UCSD-AML1 (cell line): ENCODE measurements at regions not wholly inside any gene's neighbourhood (a gene's known extent, or its start where the extent isn't known, plus 50 kb on each side); places are given as distances from the start of the nearest gene placed in this dataset.
"Not testable (repeated sequence)": the region's sequence is repeated elsewhere in the genome, so short reads cannot be mapped to it uniquely, and the experiment has no call there.

Experiments
- DNase-seq: peaks from one replicate; lab custom pipeline; 2025; ENCODE audit not compliant: unreplicated experiment; lab: John Stamatoyannopoulos, UW

- no peak for DNase-seq
Observed at GRCh38 chr10:29189256-29189655, 99.6 kb upstream of the LYZL1 start.

- DNase-seq: peak; percentile 49
Observed at GRCh38 chr10:29191674-29192073, 97.2 kb upstream of the LYZL1 start.

- no peak for DNase-seq
Observed at GRCh38 chr10:29199339-29199738, 89.5 kb upstream of the LYZL1 start.

- DNase-seq: no peak
Observed at GRCh38 chr10:29199941-29200679, 88.8 kb upstream of the LYZL1 start.

GRCh38 chr10:29202386-29202940 lies 86.4 kb upstream of the LYZL1 start:
- DNase-seq: no peak

GRCh38 chr10:29203432-29203831 lies 85.4 kb upstream of the LYZL1 start:
- no peak for DNase-seq

GRCh38 chr10:29204070-29204800 lies 84.6 kb upstream of the LYZL1 start:
- DNase-seq: no peak

- no peak for DNase-seq
Observed at GRCh38 chr10:29205787-29206186, 83.1 kb upstream of the LYZL1 start.

- DNase-seq: no peak
Observed at GRCh38 chr10:29208845-29209244, 80.0 kb upstream of the LYZL1 start.

- DNase-seq: no peak
Observed at GRCh38 chr10:29209830-29210229, 79.0 kb upstream of the LYZL1 start.

- DNase-seq: no peak
Observed at GRCh38 chr10:29210266-29210868, 78.5 kb upstream of the LYZL1 start.

GRCh38 chr10:29212597-29212996 lies 76.3 kb upstream of the LYZL1 start:
- DNase-seq: no peak

- no peak for DNase-seq
Observed at GRCh38 chr10:29214551-29214950, 74.3 kb upstream of the LYZL1 start.

GRCh38 chr10:29217292-29217738 lies 71.6 kb upstream of the LYZL1 start:
- no peak for DNase-seq

- DNase-seq: no peak
Observed at GRCh38 chr10:29223326-29223725, 65.5 kb upstream of the LYZL1 start.

GRCh38 chr10:29224631-29225030 lies 64.2 kb upstream of the LYZL1 start:
- no peak for DNase-seq

GRCh38 chr10:29227201-29227600 lies 61.7 kb upstream of the LYZL1 start:
- DNase-seq: no peak

- no peak for DNase-seq
Observed at GRCh38 chr10:29228562-29228961, 60.3 kb upstream of the LYZL1 start.

GRCh38 chr10:29229258-29229705 lies 59.6 kb upstream of the LYZL1 start:
- DNase-seq: no peak

GRCh38 chr10:29236910-29237309 lies 52.0 kb upstream of the LYZL1 start:
- not testable (repeated sequence) for DNase-seq

- no peak for DNase-seq
Observed at GRCh38 chr10:29237786-29238185, 51.1 kb upstream of the LYZL1 start.
